OCI-LY7 (cell line): ENCODE measurements at regions not wholly inside any gene's neighbourhood (a gene's known extent, or its start where the extent isn't known, plus 50 kb on each side); places are given as distances from the start of the nearest gene placed in this dataset.

Experiments
- CTCF ChIP-seq: fragments of 200-600 bp; sonication (generic); conservative IDR thresholded peaks from 2 replicates; pipeline ENCODE4 v1.5.1; 2014; ENCODE audit warnings: mild to moderate bottlenecking, antibody characterized with exemption, low read length, moderate library complexity, mixed read lengths
- EZH2phosphoT487 ChIP-seq: fragments of 200-600 bp; sonication (generic); IDR thresholded peaks from 2 replicates; pipeline ENCODE4 v1.6.1; 2018; ENCODE audit warnings: low read depth, borderline replicate concordance, mild to moderate bottlenecking, mixed run types, antibody characterized with exemption, low read length, moderate library complexity, mixed read lengths

- TF ChIP-seq CTCF (no peak), EZH2phosphoT487 (no peak)
These were observed 100.2 kb downstream of the ANAPC4 start for GRCh38 chr4:25477221-25477620.
